GM04504 (cell line): ENCODE measurements at regions not wholly inside any gene's neighbourhood (a gene's known extent, or its start where the extent isn't known, plus 50 kb on each side); places are given as distances from the start of the nearest gene placed in this dataset.
A peak's percentile ranks its signal among the peaks of the same experiment; 100 is the strongest.
"Not testable (repeated sequence)": the region's sequence is repeated elsewhere in the genome, so short reads cannot be mapped to it uniquely, and the experiment has no call there.

Source experiments
- DNase-seq: peaks from one replicate; pipeline ENCODE4 v3.0.0-alpha.2; 2012; ENCODE audit warnings: low read depth

GRCh38 chr19:30237140-30237539 lies 135.0 kb upstream of the ZNF536 start:
- DNase-seq, result no peak

- no peak for DNase-seq
These were observed 131.1 kb upstream of the ZNF536 start for GRCh38 chr19:30240904-30241695.

- no peak for DNase-seq
These were observed 127.7 kb upstream of the ZNF536 start for GRCh38 chr19:30244533-30244932.

GRCh38 chr19:30245401-30246039 lies 126.7 kb upstream of the ZNF536 start:
- DNase-seq, result no peak

GRCh38 chr19:30249911-30250310 lies 122.3 kb upstream of the ZNF536 start:
- no peak for DNase-seq

DNA sequence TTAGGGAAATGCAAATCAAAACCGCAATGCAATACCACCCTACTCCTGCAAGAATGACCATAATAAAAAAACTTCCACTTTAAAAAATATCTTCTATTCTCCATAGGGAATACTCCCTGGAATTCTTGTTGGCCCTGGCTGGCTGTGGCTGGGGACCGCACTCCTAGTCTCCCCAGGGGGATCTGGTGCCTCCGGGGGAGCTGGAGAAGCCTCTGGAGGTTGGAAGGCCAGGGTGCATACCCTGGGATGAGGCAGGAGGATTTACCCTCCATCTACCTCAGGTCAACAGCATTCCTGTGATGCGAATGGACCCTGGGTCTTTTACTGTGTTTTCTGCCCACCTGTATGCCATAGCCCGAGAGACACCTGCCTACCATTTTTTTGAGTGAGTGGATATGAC lies 120.0 kb upstream of the ZNF536 start:
- DNase-seq, result no peak

- peak; percentile 61 for DNase-seq
These were observed 118.6 kb upstream of the ZNF536 start for GRCh38 chr19:30253581-30253996.

DNA sequence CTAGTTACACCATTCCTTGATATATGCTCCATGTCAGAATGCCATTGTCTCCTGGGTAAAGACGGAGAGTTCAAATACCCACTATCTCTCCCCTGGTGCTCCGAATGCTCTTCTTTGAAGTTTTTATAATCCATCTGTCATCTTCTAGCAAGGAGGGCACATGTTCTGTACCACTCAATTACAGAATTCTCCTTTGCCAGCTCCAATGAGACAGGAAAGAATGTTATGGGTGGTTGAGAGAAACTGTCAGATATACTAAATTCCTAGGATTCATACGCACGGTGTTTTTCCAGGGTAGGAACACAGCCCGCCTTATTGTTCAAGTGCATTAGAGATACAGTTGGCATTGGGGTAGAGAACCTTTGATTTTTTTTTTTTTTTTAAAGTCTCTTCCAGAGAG lies 118.0 kb upstream of the ZNF536 start:
- DNase-seq, result no peak

GRCh38 chr19:30254789-30255188 lies 117.4 kb upstream of the ZNF536 start:
- no peak for DNase-seq

- DNase-seq, result peak; percentile 17
These were observed 116.2 kb upstream of the ZNF536 start for GRCh38 chr19:30255791-30256495.

DNA sequence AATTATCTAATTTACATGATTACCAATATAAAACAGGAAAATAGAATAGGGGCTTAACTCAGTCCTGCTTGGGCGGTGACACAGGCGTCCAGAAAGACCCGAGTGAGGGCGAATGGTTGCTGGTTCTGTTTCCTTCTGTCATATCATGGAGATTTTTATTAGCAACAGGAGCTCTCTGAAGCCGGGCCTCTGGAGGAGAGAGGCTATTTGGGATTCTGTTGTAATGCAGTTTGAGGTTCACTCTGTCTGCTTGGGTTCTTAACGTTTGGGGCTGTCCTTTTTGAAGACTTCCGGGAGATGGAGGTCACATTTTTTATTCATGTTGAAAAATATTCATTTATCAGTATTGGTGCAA lies 115.7 kb upstream of the ZNF536 start:
- no peak for DNase-seq

- DNase-seq, result no peak
These were observed 108.3 kb upstream of the ZNF536 start for GRCh38 chr19:30263830-30264381.

DNA sequence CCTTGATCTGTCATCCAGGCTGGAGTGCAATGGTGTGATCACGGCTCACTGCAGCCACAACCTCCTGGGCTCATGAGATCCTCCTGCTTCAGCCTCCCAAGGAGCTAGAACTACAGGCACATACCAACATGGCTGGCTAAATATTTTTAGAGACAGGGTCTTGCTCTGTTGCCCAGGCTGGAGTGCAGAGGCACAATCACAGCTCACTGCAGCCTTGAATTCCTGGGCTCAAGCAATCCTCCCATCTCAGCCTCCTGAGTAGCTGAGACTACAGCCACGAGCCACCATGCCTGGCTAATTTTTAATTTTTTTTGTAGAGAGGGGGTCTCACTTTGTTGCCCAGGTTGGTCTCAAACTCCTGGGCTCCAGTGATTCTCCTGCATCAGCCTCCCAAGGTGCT lies 106.3 kb upstream of the ZNF536 start:
- DNase-seq, result not testable (repeated sequence)

- DNase-seq, result no peak
These were observed 105.5 kb upstream of the ZNF536 start for GRCh38 chr19:30266687-30267086.

DNA sequence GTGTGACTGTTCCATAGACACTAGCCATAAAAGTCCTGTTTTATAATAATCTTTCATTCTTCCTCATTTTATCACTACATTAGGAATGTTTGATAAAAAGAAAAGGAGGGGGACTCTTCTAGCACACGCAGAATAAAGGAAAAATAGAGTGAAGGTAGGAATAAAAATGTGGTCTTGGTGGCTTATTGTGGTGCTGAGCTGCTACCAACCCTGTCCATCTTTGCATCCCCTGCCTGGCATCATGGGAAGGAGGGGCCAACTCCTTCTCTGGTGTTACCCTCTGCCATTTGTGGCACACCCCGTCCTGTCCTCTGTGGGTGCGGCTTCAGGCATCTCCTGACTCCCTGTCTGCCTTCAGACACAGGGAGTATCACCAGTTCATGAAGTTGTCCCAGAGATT lies 104.9 kb upstream of the ZNF536 start:
- DNase-seq, result no peak

GRCh38 chr19:30268601-30269000 lies 103.6 kb upstream of the ZNF536 start:
- no peak for DNase-seq

DNA sequence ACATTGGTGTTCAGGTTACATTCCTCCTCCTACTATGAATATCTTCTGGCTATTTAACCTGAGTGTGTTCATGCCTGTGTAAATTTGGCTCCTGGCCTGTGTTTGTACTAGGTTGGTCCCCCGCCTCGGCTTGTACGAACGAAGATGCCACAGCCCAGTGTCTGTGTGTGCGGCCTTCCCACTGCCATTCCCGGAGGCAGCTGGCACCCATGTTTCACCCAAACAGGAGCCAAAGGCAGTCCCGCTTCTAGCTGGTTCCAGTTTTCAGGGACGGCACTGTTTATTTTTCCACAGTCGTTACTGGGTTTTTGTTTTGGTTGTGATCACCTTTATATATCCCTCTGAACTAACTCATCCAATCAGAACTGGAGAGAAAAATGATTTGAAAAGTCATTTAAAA lies 102.5 kb upstream of the ZNF536 start:
- no peak for DNase-seq

- DNase-seq, result no peak
These were observed 100.4 kb upstream of the ZNF536 start for GRCh38 chr19:30271816-30272215.

GRCh38 chr19:30272554-30272953 lies 99.6 kb upstream of the ZNF536 start:
- no peak for DNase-seq

DNA sequence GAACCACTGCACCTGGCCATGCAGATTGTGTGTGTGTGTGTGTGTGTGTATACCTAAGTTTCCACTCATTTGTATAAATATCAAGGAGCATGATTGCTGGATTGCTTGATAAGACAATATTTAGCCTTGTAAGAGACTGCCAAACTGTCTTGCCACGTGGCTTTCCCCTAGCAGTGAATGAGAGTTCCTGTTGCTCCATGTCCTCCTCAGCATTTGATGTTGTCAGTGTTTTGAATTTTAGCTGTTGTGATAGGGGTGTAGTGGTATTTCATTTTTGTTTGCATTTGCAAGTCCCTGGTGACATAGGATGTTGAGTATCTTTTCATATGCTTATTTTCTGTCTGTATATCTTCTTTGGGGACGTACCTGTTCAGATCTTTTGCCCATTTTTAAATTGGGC lies 99.0 kb upstream of the ZNF536 start:
- DNase-seq, result no peak

GRCh38 chr19:30274987-30275386 lies 97.2 kb upstream of the ZNF536 start:
- no peak for DNase-seq

GRCh38 chr19:30276011-30276882 lies 95.9 kb upstream of the ZNF536 start:
- no peak for DNase-seq
